ENCODE measurements at regions not wholly inside any gene's neighbourhood (a gene's known extent, or its start where the extent isn't known, plus 50 kb on each side); places are given as distances from the start of the nearest gene placed in this dataset.

DNA sequence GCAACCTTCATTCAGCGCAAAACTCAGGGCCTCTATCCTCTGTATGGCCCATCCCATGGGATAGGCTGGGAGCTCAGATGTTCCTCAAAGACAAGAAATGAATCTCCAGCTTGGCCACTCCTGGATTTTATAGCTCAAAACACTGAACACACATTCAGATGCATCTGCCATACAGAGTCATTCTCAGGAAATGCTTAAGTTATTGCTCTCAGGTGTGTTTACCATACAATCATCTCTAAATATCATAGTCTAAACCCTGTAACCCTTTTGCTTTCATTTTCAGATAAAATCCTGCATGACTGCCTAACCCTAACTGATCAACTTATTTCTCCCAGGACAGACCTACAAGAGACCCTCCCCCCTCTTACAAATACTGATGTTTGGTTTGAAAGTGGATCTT is 140.9 kb upstream of the FMR1 start:
- TF ChIP-seq, protein P1, sequence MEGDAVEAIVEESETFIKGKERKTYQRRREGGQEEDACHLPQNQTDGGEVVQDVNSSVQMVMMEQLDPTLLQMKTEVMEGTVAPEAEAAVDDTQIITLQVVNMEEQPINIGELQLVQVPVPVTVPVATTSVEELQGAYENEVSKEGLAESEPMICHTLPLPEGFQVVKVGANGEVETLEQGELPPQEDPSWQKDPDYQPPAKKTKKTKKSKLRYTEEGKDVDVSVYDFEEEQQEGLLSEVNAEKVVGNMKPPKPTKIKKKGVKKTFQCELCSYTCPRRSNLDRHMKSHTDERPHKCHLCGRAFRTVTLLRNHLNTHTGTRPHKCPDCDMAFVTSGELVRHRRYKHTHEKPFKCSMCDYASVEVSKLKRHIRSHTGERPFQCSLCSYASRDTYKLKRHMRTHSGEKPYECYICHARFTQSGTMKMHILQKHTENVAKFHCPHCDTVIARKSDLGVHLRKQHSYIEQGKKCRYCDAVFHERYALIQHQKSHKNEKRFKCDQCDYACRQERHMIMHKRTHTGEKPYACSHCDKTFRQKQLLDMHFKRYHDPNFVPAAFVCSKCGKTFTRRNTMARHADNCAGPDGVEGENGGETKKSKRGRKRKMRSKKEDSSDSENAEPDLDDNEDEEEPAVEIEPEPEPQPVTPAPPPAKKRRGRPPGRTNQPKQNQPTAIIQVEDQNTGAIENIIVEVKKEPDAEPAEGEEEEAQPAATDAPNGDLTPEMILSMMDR (IDR thresholded peaks at IDR 0.05): no peak
- TF ChIP-seq TCF7L2 (IDR thresholded peaks at IDR 0.05; ENCODE audit: low read depth, low read length): no peak
- TF ChIP-seq, protein P2, sequence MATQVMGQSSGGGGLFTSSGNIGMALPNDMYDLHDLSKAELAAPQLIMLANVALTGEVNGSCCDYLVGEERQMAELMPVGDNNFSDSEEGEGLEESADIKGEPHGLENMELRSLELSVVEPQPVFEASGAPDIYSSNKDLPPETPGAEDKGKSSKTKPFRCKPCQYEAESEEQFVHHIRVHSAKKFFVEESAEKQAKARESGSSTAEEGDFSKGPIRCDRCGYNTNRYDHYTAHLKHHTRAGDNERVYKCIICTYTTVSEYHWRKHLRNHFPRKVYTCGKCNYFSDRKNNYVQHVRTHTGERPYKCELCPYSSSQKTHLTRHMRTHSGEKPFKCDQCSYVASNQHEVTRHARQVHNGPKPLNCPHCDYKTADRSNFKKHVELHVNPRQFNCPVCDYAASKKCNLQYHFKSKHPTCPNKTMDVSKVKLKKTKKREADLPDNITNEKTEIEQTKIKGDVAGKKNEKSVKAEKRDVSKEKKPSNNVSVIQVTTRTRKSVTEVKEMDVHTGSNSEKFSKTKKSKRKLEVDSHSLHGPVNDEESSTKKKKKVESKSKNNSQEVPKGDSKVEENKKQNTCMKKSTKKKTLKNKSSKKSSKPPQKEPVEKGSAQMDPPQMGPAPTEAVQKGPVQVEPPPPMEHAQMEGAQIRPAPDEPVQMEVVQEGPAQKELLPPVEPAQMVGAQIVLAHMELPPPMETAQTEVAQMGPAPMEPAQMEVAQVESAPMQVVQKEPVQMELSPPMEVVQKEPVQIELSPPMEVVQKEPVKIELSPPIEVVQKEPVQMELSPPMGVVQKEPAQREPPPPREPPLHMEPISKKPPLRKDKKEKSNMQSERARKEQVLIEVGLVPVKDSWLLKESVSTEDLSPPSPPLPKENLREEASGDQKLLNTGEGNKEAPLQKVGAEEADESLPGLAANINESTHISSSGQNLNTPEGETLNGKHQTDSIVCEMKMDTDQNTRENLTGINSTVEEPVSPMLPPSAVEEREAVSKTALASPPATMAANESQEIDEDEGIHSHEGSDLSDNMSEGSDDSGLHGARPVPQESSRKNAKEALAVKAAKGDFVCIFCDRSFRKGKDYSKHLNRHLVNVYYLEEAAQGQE (IDR thresholded peaks at IDR 0.05; ENCODE audit: insufficient read depth in 1 of 2, low read depth in 2 of 2, low read length in 1 of 2): no peak

Measured in Panc1 (cell line).